GM19240 (cell line): ENCODE measurements at regions not wholly inside any gene's neighbourhood (a gene's known extent, or its start where the extent isn't known, plus 50 kb on each side); places are given as distances from the start of the nearest gene placed in this dataset.

ENCODE experiments used
- DNase-seq: peaks from one replicate; pipeline ENCODE4 v3.0.0; 2011; ENCODE audit warnings: low spot score; ENCODE audit not compliant: insufficient read length

GRCh38 chr16:74100395-74101326 is 196.0 kb upstream of the PSMD7 start:
- no peak for DNase-seq

- DNase-seq: no peak
Measured at GRCh38 chr16:74099530-74099929, 197.1 kb upstream of the PSMD7 start.

GRCh38 chr16:74094962-74095361 is 201.7 kb upstream of the PSMD7 start:
- no peak for DNase-seq

GRCh38 chr16:74094514-74094913 is 202.1 kb upstream of the PSMD7 start:
- no peak for DNase-seq

DNA sequence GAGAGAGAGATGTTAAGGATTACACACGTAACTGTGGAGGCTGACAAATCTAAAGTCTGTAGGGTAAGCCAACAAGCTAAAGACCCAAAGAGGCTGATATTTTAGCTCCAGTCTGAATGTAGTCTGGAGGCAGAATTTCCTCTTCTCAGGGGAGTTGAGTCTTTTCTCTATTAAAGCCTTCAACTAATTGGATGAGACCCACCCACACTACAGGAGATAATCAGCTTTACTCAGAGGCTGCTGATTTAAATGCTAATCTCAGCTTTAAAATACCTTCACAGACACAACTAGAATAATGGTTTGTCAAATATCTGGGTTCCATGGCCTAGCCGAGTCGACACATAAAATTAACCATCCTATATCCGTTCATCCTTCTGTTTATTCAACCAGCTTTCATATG is 204.3 kb upstream of the PSMD7 start:
- no peak for DNase-seq

DNA sequence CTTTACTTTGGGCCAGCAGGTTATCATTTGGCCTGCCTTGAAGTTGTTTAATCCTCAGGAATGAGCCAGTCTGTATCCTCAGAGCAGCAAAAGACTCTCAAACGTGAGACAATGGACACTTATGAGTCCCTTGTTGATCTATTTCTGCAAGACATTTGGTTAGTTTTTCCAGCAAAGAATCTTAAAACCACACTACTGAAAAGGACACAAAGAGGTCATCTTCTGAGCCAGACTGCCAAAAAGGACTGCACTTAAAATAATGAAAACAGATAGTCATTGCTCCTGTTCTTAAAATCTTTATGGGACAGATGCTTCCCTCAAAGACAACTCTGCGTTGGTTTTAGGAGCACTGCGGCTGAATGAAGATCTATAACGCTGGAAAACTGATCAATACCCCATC is 205.7 kb upstream of the PSMD7 start:
- DNase-seq: no peak

- no peak for DNase-seq
Measured at GRCh38 chr16:74083541-74083940, 213.1 kb upstream of the PSMD7 start.

- no peak for DNase-seq
Measured at GRCh38 chr16:74080311-74080710, 216.3 kb upstream of the PSMD7 start.

DNA sequence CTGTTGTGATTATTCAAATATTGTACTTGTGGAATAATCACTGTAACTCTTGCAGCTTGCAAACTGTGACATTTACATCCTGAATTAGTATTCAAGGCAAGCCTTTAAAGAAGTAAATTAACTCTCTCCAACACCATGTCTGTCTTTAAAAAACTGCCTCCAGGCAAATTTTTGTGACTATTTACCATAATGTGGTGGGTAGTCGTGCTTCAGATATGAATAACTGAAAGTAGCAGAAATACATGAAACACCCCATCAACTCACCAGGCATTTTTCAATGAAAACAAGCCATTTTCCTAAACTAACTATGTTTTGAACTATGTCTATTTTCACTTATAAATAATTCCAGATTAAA is 217.4 kb upstream of the PSMD7 start:
- DNase-seq: no peak

DNA sequence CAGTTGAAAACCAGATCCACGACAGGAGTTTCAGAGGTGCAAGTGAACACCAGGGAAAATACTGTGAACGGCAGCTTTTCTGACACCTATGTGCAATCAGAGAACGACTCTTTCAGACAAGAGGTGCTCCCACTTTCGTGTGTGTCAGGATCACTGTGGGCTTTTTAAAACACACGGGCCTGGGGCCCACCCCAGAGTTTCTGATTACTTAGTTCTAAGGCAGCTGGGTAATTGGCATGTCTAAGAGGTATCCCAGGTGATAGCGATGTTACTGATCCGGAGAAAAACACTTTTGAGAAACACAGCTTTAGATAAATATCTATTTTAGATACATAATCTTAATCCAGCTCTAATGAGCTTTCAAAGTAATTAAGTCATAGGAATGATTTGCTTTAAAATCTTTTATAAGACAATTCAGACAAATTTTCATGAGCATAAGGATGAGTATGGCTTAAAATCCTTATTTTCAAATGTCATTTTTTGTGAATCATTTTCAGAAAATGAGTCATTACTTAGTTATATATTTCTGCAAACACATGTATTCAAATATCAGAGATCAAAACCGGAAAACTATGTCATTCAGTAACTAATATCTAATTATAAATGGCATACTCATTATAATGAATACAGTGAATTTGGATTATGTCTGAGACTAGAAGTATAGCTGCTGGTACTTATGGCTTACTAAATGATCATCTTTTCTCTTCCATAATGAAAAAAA is 217.9 kb upstream of the PSMD7 start:
- DNase-seq: no peak

- DNase-seq: no peak
Measured at GRCh38 chr16:74076568-74076967, 220.0 kb upstream of the PSMD7 start.

DNA sequence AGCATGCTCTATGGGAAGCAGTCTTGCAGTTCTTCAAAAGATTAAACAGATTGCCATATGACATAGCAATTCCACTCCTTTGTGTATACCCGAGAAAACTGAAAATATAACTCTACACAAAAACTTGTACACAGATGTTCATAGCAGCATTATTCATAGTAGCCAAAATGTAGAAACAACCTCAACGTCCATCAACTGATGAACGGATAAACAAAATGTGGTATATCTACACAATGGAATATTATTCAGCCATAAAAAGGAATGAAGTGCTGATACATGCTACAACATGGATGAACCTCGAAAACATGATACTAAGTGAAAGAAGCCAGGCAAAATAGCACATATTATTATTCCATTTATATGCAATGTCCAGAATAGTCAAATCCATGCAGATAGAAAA is 221.2 kb upstream of the PSMD7 start:
- DNase-seq: no peak

GRCh38 chr16:74073456-74073855 is 223.2 kb upstream of the PSMD7 start:
- DNase-seq: no peak

GRCh38 chr16:74071996-74072535 is 224.5 kb upstream of the PSMD7 start:
- DNase-seq: no peak

- DNase-seq: no peak
Measured at GRCh38 chr16:74070237-74070636, 226.4 kb upstream of the PSMD7 start.

DNA sequence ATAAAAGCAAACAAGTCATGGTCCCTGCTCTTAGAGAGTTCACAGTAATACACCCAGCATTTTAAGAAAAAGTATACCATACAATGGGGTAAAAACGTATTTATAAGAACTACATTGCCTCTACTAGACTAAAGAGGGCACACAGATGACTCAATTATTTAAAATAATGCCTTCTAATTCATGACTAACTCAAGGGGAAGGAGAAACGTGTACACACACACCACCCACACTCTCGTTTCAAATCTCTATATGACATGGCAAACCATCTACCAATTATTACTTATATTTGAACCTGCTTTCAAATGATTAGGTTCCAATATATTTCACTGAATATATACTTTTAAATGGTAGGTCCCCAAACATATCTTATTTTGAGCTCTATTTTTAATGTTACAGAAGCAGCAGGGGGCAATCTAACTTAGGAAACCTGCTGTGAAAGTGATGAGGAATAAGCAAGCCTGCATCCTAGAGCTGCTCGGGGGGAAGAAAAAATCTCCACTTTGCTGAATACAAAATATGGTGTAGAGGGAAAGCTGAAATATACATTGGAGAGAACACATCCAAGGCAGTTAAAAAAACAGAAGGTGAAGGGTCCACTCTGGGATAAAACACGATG is 232.4 kb upstream of the PSMD7 start:
- DNase-seq: no peak

GRCh38 chr16:74053826-74054225 is 242.8 kb upstream of the PSMD7 start:
- no peak for DNase-seq

DNA sequence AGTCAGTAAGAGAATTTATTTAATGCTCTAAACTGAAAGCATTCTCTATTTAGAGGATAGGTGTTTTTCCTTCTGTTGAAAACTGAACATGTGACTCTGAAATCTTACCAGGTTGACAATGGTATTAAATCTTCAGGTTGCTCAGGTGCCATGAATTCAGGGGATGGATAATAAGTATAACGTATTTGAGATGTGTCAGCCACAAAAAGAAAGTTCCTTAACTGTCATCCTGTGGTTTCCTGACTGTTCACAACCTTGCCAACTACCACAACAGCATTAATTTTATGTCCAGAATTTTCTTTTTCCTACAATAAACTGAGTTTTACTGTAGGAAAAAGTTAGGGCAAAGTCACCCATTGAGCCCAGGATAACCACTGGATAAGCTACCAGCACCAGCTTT is 243.3 kb upstream of the PSMD7 start:
- no peak for DNase-seq

- DNase-seq: no peak
Measured at GRCh38 chr16:74052016-74052415, 244.6 kb upstream of the PSMD7 start.

- DNase-seq: no peak
Measured at GRCh38 chr16:74049027-74049426, 247.6 kb upstream of the PSMD7 start.

DNA sequence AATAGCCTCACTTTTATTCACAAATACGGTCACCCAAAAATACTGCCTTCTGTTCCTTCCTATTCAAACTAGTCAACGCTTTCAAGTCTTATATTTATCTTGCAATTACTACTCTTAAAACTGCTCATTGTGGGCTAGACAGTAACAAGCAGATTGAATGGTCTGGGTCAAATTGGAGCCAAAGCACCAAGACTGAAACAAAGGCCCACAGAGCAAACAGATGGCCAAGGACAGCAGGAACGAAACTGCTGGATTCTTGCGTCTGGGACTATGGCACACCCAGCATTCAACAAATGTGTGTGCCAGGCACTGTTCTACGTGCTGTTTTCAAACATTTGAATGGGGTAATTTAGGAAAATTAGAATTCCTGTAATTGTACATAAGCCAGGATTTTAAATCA is 250.1 kb upstream of the PSMD7 start:
- DNase-seq: no peak

DNA sequence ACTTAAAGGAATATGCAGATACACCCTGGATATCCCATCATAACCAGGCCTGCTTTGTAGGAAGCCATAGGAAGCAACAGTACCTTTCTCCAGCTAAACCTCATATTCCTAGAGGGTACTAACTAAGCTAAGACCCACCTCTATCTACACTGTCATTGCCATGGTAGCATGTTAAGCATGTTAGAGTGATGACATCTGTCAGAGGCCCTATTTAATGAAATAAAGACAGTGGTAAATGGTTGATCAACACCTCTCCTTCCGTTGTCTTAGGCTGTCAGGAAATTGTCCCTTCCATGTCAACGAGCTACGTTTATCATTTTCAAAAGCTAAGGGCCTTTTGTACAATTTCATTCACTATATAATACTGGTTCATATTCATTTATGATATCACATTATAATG is 251.1 kb upstream of the PSMD7 start:
- no peak for DNase-seq
